ENCODE measurements at regions not wholly inside any gene's neighbourhood (a gene's known extent, or its start where the extent isn't known, plus 50 kb on each side); places are given as distances from the start of the nearest gene placed in this dataset.
"Not testable (repeated sequence)": the region's sequence is repeated elsewhere in the genome, so short reads cannot be mapped to it uniquely, and the experiment has no call there.

- no peak for DNase-seq
Observed at GRCh38 chr1:229710746-229711145, 84.7 kb downstream of the URB2 start.

DNA sequence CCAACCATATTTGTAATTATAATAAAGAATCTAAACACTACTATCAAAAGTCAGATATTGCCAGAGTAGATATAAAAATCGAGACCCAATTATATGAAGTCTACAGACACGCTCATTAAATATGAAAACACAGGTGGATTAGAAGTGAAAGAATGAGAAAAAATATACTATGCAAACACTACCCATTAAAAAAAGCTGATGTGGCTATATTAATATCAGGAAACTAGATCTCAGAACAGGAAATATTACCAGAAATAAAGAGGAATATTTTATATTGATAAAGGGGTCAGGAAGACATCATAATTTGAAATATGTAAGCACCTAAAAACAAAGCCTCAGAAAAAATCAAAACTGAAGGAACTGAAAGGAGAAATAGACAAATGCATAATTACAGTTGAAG lies 88.3 kb downstream of the URB2 start:
- DNase-seq = no peak

- DNase-seq = no peak
Observed at GRCh38 chr1:229714964-229715603, 89.0 kb downstream of the URB2 start.

- no peak for DNase-seq
Observed at GRCh38 chr1:229716069-229716468, 90.0 kb downstream of the URB2 start.

- DNase-seq = no peak
Observed at GRCh38 chr1:229716704-229717103, 90.7 kb downstream of the URB2 start.

- DNase-seq = no peak
Observed at GRCh38 chr1:229717786-229718576, 91.9 kb downstream of the URB2 start.

DNA sequence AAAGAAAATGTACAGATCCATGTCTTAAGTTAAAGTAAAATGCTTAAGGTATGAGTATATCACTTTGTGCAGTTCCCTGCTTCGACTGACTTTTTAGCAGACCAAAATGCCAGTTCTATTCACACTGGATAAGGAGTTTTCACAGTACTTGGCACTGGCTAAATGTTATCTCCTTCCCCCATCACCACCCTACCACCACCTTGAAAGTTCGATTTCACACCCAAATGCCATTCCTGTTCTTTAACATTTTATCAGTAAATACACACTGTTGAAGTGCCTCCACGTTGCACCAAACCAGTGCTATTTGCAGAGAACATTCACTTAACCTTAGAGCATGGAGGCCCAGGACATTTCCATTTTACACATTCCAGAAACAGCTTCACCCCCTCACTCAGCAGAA lies 100.0 kb downstream of the URB2 start:
- DNase-seq = no peak

GRCh38 chr1:229729916-229730315 lies 103.9 kb downstream of the URB2 start:
- no peak for DNase-seq

GRCh38 chr1:229730573-229730972 lies 104.5 kb downstream of the URB2 start:
- DNase-seq = no peak

DNA sequence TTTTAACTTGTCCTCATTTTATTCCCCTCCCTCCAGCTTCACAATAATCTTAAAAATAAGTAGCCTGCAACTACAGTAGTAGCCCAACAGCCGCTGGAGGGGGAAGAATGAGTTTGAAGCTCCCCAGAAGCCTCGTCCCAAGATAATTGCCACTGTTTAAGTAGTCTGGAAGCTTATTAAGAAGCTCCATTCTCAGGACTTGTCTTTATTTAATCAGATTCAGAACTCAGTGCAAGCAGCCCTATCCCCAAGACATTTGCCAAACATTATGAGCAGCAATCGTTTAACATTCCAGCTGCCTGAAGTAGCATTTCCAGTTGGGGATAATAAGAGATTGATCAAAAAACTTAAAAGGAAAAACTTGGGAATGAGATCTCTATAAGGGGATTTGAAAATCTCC lies 106.0 kb downstream of the URB2 start:
- DNase-seq = no peak

DNA sequence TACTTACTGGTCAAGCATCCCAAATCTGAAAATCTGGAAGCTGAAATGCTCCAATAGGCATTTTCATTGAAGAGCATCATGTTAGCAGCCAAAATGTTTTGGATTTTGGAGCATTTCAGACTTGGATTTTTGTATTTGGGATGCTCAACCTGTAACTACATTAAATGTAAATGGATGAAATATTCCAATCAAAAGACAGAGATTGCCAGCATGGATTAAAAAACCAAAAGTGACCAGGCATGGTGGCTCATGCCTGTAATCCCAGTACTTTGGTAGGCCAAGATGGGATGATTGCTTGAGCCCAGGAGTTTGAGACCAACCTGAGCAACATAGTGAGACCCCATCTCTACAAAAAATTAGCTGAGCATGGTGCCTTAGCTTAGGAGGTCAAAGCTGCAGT lies 110.3 kb downstream of the URB2 start:
- DNase-seq = no peak

DNA sequence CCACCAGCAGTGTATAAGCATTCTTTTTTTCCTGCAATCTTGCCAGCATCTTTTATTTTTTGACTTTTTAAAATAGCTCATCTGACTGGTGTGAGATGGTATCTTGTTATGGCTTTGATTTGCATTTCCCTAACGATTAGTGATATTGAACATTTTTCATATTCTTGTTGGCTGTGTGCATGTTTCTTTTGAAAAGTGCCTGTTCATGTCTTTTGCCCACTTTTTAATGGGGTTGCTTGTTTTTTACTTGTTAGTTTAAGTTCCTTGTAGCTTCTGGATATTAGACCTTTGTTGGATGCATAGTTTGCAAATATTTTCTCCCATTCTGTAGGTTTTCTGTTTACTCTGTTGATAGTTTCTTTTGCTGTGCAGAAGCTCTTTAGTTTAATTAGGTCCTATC lies 116.6 kb downstream of the URB2 start:
- not testable (repeated sequence) for DNase-seq

GRCh38 chr1:229749992-229750391 lies 123.9 kb downstream of the URB2 start:
- DNase-seq = no peak

DNA sequence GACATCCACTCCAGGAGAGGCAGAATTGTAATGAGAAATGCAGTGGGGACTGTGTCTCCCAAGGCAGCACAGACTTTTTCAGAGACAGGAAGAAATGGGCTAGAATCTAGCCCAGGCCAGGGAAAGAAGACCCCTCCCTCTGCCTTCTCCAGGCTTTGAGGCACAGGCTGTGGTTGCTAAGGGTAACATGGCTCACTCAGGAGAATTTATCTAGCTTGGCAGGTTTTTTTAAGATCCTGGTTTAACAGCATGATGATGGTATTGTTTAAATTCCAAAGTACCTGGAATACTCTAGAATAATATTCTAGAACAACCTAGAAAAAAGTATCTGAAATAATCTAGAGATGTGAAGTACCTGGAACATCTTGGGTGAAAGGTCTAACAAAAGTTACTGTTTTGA lies 125.6 kb downstream of the URB2 start:
- DNase-seq = no peak

- DNase-seq = no peak
Observed at GRCh38 chr1:229752679-229753078, 126.6 kb downstream of the URB2 start.

DNA sequence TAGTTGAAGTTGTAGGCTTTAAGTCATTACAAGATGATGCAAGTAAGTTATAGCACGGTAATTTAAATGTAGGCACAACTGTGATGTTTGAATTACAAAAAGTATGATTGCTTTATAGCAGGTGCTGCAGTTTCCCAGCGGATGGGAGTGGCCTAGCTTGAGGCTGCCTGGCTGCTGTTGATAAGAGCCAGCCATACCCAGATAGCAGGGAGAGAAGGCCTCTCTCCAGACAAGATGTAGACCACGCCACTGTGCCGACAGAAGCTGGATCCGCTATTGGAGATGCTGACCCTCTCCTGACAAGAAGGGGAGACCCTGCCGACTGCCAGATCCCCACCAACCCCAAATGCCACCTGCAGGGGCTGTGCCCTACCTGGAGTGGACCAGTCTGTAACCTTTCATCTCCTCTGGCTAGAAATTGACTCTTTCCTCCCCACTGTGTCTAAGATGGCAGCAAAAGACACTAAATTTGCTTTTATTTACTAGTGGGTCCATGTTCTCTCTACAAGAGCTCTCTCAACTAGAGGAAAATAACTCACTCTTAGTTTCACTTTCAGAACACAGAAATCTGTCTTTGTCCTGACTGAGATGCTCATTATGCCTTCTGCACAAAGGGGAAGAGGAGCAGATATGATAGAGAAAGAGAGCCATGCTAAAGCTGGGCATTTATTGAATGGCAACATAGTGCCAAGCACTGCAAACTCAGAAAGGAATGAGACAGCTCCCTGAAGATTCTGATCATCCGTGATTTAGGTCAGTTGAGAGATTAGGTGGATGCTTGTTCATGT lies 127.9 kb downstream of the URB2 start:
- no peak for DNase-seq

- DNase-seq = no peak
Observed at GRCh38 chr1:229756666-229757065, 130.6 kb downstream of the URB2 start.

- no peak for DNase-seq
Observed at GRCh38 chr1:229757226-229757625, 131.2 kb downstream of the URB2 start.

GRCh38 chr1:229758101-229759036 lies 132.3 kb downstream of the URB2 start:
- no peak for DNase-seq

GRCh38 chr1:229759037-229759435 lies 133.0 kb downstream of the URB2 start:
- DNase-seq = no peak

DNA sequence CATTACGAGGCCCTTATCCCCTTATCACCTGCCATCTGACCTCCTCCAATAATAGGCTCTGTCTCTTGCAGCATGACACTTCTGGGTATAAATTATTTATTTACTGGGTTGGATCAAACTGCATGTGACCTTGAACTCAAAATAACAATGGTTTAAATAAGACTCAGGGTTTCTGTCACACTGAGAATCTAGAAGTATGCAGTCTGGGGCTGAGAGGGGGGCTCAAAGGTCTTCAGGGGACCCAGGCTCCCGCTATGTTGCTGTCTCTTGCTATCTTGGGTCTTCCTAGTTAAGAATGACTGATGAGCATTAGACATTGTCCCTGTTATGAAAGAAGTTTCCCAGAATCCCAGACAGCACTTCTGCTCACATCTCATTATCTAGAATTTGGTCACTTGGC lies 133.5 kb downstream of the URB2 start:
- no peak for DNase-seq

DNA sequence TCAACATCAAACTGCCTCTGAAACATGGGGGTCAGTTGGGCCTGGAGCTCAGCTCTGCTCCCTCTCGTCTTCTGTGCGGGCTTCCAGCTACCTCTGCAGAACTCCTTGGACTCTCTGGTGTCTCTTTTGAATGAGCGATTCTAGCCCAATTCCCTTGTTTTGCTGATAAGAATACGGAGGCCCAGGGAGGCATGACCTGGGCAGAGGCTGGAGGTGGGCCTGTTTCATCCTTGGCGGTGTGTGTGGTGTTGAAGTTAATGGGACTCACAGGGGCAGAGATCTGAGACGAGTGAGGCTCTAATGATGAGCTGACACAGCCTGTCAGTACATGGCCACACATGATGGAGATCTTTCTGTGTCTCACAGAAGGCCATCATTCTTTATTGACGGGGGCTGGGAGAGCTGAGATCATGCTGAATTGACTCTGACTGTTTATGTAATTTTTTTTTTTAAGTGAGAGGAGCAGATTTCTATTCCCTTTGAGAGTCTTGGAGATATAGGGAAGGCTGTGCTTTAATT lies 134.5 kb downstream of the URB2 start:
- no peak for DNase-seq

DNA sequence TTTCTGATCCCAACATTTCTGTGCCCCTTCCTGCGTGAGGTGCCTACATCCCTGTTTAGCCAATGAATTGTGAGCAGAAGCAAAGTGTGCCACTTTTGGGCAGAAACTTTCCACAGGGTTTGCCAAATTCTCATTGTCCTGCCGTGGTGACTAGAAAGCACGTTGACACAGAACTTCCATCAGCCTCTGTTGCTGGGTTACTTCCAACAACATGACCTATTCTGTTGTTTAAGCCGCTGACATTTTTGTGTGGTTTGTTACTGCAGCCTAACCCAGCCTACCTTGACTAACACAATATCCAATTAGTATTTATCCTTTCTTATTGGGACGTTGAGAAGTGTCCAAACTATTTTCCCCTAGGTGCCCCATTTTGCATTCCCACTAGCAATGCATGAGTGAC lies 136.8 kb downstream of the URB2 start:
- no peak for DNase-seq

All from activated naive CD4-positive, alpha-beta T cell treated with anti-CD3 and anti-CD28 coated beads, Interleukin-2, amount 50 U/mL, for 16 hours (primary cell).